Ammon's horn (tissue), 1 donor: ENCODE measurements at regions not wholly inside any gene's neighbourhood (a gene's known extent, or its start where the extent isn't known, plus 50 kb on each side); places are given as distances from the start of the nearest gene placed in this dataset.
"Not testable (repeated sequence)": the region's sequence is repeated elsewhere in the genome, so short reads cannot be mapped to it uniquely, and the experiment has no call there.

Experiments used
- DNase-seq: peaks from one replicate; pipeline ENCODE4 v3.0.0-alpha.2; 2016; ENCODE audit warnings: low spot score

GRCh38 chr2:71922499-71923142, 225.0 kb downstream of the CYP26B1 start:
- DNase-seq, result no peak

GRCh38 chr2:71922091-71922490, 225.6 kb downstream of the CYP26B1 start:
- no peak for DNase-seq

GRCh38 chr2:71920819-71921218, 226.8 kb downstream of the CYP26B1 start:
- not testable (repeated sequence) for DNase-seq

GRCh38 chr2:71919708-71920107, 228.0 kb downstream of the CYP26B1 start:
- no peak for DNase-seq

GRCh38 chr2:71910277-71910676, 237.4 kb downstream of the CYP26B1 start:
- DNase-seq, result no peak

GRCh38 chr2:71908798-71909197, 238.9 kb downstream of the CYP26B1 start:
- no peak for DNase-seq

- DNase-seq, result no peak
These were observed 240.2 kb downstream of the CYP26B1 start for GRCh38 chr2:71907503-71907902.

- no peak for DNase-seq
These were observed 241.2 kb downstream of the CYP26B1 start for GRCh38 chr2:71906357-71906973.

GRCh38 chr2:71905205-71905604, 242.5 kb downstream of the CYP26B1 start:
- DNase-seq, result no peak

- no peak for DNase-seq
These were observed 243.8 kb downstream of the CYP26B1 start for GRCh38 chr2:71903841-71904240.

- DNase-seq, result no peak
These were observed 246.2 kb downstream of the CYP26B1 start for GRCh38 chr2:71901466-71901865.

- DNase-seq, result no peak
These were observed 248.6 kb downstream of the CYP26B1 start for GRCh38 chr2:71898851-71899681.

GRCh38 chr2:71898375-71898774, 249.3 kb downstream of the CYP26B1 start:
- no peak for DNase-seq

- DNase-seq, result no peak
These were observed 249.8 kb downstream of the CYP26B1 start for GRCh38 chr2:71897836-71898235.

GRCh38 chr2:71897137-71897480, 250.6 kb downstream of the CYP26B1 start:
- DNase-seq, result no peak

- DNase-seq, result no peak
These were observed 251.1 kb downstream of the CYP26B1 start for GRCh38 chr2:71896385-71897136.

- DNase-seq, result no peak
These were observed 252.1 kb downstream of the CYP26B1 start for GRCh38 chr2:71895320-71896161.

GRCh38 chr2:71894261-71894660, 253.4 kb downstream of the CYP26B1 start:
- DNase-seq, result no peak

- DNase-seq, result no peak
These were observed 254.0 kb downstream of the CYP26B1 start for GRCh38 chr2:71893646-71894045.

- DNase-seq, result no peak
These were observed 254.8 kb downstream of the CYP26B1 start for GRCh38 chr2:71892896-71893295.

GRCh38 chr2:71892423-71892730, 255.3 kb downstream of the CYP26B1 start:
- DNase-seq, result no peak
